AG09309 (cell line): ENCODE measurements at regions not wholly inside any gene's neighbourhood (a gene's known extent, or its start where the extent isn't known, plus 50 kb on each side); places are given as distances from the start of the nearest gene placed in this dataset.
"Not testable (repeated sequence)": the region's sequence is repeated elsewhere in the genome, so short reads cannot be mapped to it uniquely, and the experiment has no call there.

Experiments used
- DNase-seq: peaks from one replicate; pipeline ENCODE4 v3.0.0-alpha.2; 2010; ENCODE audit warnings: low read depth
- H3K4me3 ChIP-seq: 2 replicates; pipeline ENCODE4 v1.5.1; 2011; ENCODE audit warnings: mild to moderate bottlenecking, low read depth, low read length, moderate library complexity; ENCODE audit not compliant: control insufficient read depth
- TF ChIP-seq, protein P1 (sequence below): IDR thresholded peaks from 2 replicates; pipeline ENCODE4 v1.5.1; 2011; ENCODE audit warnings: mild to moderate bottlenecking, low read depth, low read length, inconsistent platforms; ENCODE audit not compliant: insufficient read depth, control insufficient read depth; ENCODE audit errors: missing control alignments

DNA sequence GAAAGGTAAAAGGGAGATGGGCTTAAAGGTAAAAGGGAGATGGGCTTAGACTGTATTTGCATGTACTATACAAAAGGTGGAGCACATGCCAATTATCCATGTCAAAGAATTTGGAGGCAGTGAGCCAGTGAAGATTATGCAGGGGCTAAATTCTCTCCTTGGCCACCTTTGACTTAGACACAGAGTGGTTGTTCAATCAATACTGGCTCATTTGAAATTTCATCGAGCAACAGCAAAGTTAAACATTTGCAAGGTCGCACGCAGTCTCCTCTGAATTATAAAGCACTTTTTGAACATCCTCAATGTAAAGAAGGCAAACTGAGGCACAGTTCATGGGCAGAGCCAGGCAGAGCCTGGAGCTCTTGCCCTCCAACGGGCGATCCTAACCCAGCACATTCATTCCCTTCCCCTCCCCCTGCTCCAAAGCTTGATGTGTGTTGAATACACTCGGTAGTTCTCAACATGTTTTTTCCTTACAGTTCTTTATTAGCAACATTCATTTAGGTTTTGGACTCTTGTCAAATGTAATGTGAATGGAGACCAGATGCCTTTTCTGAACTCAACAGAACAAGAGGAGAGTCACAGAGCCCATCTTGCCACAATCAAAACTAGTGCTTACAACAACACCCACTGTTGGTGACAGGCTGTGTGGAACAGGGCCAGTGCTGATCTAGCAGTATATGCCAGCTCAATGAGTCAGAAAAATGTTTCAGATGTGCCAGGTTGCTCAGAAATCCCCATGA is 169.7 kb upstream of the G2E3 start:
- TF ChIP-seq, protein P1, sequence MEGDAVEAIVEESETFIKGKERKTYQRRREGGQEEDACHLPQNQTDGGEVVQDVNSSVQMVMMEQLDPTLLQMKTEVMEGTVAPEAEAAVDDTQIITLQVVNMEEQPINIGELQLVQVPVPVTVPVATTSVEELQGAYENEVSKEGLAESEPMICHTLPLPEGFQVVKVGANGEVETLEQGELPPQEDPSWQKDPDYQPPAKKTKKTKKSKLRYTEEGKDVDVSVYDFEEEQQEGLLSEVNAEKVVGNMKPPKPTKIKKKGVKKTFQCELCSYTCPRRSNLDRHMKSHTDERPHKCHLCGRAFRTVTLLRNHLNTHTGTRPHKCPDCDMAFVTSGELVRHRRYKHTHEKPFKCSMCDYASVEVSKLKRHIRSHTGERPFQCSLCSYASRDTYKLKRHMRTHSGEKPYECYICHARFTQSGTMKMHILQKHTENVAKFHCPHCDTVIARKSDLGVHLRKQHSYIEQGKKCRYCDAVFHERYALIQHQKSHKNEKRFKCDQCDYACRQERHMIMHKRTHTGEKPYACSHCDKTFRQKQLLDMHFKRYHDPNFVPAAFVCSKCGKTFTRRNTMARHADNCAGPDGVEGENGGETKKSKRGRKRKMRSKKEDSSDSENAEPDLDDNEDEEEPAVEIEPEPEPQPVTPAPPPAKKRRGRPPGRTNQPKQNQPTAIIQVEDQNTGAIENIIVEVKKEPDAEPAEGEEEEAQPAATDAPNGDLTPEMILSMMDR: no peak
- no peak overlapping the region for H3K4me3 ChIP-seq
- DNase-seq: no peak

DNA sequence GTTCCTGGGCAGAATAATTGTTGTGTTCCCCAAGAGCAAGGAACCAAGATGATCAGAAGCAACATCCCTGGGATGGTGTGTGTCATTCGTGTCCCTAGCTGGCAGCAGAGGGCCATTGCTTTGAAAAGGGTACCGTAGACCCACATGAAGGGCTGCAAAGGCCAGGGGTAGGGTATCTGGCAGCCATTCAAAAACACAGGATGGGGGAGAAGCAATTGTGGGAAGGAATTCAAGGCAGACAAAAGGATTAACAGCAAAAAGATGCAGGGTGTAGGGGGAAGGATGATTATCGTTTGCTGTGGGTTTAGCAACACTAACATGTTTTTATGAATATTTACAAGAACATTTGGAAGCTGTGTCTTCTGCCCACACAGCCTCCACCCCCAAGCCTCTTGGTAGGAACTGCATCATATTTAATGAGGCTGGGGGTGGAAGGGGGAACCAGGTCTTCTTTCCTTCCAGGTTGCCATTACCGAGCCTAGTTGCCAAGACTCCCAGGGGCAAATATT is 169.0 kb upstream of the G2E3 start:
- no peak for DNase-seq
- no peak overlapping the region for H3K4me3 ChIP-seq
- TF ChIP-seq, protein P1: no peak

DNA sequence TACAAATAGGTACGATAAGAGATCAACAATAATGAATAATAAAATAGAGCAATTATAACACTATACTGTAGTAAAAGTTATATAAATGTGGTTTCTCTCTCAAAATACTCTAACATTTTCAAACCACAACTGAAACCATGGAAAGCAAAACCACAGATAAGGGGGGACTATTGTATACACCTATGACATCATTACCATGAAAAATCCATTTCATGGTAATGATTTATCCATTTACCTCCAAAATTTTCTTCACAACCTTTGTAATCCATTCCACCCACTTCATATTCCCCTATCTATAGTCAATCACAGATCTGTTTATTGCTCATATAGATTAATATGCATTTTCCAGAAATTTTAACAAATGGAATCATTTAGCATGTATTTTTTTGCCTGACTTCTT is 163.9 kb upstream of the G2E3 start:
- TF ChIP-seq, protein P1: no peak
- DNase-seq: no peak
- no peak overlapping the region for H3K4me3 ChIP-seq

DNA sequence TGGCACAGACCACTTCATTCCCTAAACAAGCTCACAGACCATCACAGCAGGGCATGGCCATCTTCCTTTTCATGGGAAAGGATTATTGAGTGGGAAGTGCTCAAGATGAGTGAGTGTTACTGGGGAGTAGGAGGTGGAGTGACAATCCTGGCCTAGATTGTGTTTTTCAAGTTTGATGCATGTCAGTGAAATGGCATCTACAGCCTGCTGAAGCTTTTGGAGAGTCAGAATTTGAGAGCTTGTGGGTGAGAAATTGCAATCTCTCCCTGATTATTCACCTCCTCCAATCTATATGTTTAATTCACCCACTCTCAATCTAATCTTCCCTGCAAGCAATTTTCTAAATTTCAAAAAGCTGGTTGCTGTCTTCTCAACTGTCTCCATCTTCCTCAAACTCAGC is 156.1 kb upstream of the G2E3 start:
- TF ChIP-seq, protein P1: no peak
- DNase-seq: no peak
- H3K4me3 ChIP-seq: no peak overlapping the region

DNA sequence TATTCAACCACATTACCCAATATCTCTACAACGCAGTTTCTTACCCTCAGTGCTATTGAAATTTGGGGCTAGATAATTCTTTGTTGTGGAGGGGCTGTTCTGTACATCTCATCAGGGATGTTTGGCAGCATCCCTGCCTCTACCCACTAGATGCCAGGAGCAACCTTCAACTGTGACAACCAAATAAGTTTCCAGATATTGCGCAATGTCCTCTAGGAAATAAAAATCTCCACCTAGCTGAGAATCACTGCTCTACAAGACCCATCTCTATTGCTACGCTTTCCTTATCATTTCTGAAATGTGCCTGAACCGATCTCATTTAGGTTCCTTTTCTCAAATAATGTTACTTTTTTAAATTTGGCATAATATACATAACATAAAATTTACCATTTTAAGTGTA is 155.2 kb upstream of the G2E3 start:
- TF ChIP-seq, protein P1: no peak
- no peak overlapping the region for H3K4me3 ChIP-seq
- no peak for DNase-seq

DNA sequence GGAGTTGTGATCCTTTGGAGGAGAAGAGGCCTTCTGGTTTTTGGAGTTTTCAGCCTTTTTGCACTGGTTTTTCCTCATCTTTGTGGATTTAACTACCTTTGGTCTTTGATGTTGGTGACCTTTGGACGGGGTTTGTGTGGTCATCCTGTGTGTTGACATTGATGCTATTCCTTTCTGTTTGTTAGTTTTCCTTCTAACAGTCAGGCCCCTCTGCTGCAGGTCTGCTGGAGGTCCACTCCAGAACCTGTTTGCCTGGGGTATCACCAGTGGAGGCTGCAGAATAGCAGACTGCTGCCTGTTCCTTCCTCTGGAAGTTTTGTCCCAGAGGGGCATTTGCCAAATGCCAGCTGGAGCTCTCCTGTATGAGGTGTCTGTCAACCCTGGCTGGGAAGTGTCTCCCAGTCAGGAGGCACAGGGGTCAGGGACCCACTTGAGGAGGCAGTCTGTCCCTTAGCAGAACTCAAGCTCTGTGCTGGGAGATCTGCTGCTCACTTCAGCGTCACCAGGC is 149.4 kb upstream of the G2E3 start:
- H3K4me3 ChIP-seq, DNase-seq: not testable (repeated sequence)

DNA sequence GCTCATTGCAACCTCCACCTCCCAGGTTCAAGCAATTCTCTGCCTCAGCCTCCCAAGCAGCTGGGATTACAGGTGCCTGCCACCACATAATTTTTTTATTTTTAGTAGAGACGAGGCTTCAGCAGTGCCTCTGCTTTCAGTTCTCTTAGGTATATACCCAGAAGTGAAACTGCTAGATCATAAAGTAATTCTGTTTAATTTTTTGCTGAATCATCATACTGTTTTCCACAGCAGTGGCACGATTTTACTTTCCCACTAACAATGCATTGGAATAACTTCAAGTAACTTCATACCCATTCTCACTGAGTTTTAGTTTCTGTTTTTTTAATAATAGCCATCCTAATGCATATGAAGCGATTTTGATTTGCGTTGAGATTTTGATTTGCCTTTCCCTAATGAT is 148.0 kb upstream of the G2E3 start:
- H3K4me3 ChIP-seq: no peak overlapping the region
- TF ChIP-seq, protein P1: no peak

DNA sequence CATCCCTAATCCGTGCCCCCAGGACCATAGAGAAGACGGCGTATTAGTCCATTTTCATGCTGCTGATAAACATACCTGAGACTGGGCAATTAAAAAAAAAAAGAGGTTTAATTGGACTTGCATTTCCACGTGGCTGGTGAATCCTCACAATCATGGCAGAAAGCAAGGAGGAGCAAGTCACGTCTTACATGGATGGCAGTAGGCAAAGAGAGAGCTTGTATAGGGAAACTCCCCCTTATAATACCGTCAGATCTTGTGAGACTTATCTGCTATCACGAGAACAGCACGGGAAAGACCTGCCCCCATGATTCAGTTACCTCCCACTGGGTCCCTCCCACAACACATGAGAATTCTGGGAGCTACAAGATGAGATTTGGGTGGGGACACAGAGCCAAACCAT is 145.8 kb upstream of the G2E3 start:
- DNase-seq, H3K4me3 ChIP-seq: not testable (repeated sequence)

More for the DNA sequence above, 148.0 kb upstream of the G2E3 start:
- DNase-seq: no peak
